ENCODE measurements at regions not wholly inside any gene's neighbourhood (a gene's known extent, or its start where the extent isn't known, plus 50 kb on each side); places are given as distances from the start of the nearest gene placed in this dataset.
A peak's percentile ranks its signal among the peaks of the same experiment; 100 is the strongest.
"Not testable (repeated sequence)": the region's sequence is repeated elsewhere in the genome, so short reads cannot be mapped to it uniquely, and the experiment has no call there.

DNA sequence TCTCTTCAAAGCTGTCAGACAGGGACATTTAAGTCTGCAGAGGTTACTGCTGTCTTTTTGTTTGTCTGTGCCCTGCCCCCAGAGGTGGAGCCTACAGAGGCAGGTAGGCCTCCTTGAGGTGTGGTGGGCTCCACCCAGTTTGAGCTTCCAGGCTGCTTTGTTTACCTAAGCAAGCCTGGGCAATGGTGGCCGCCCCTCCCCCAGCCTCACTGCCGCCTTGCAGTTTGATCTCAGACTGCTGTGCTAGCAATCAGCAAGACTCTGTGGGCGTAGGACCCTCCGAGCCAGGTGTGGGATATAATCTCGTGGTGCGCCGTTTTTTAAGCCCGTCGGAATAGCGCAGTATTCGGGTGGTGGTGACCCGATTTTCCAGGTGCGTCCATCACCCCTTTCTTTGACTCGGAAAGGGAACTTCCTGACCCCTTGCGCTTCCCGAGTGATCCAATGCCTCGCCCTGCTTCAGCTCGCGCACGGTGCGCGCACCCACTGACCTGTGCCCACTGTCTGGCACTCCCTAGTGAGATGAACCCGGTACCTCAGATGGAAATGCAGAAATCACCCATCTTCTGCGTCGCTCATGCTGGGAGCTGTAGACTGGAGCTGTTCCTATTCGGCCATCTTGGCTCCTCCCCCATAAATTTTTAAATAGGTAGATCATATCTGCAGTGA, 785.1 kb downstream of the TDRD15 start:
- DNase-seq, result not testable (repeated sequence)

DNA sequence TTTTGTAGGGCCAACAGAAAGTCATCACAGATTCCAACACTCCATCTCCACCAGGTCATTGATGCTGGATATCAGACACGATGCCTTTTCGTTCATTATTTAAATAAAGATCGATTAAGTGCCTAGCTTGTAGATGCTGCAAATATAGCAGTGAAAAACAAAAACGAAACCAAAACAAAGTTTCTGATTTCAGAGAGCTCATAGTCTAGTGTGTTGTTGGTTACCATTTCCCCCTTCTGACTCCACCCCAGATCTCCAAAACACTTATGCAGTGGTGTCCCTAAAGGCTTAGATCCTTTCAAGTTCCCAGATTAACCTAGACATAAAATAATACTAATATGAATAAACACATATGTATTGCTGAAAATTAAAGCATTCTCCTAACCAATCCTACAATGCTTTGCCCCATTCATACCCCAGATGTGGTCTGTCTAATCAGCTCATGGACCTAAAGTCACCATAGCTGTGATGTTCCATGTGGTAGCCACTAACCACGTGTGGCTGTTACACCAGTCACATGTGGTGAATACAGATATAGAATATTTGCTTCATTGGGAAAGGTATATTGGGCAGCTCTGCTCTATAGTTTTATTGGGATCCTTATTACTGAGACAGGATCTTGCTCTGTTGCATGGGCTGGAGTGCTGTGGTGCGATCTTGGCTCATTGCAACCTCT, 787.2 kb downstream of the TDRD15 start:
- no peak for DNase-seq

- no peak for DNase-seq
Measured at GRCh38 chr2:21912405-21912804, 788.6 kb downstream of the TDRD15 start.

- no peak for DNase-seq
Measured at GRCh38 chr2:21915201-21915600, 791.4 kb downstream of the TDRD15 start.

DNA sequence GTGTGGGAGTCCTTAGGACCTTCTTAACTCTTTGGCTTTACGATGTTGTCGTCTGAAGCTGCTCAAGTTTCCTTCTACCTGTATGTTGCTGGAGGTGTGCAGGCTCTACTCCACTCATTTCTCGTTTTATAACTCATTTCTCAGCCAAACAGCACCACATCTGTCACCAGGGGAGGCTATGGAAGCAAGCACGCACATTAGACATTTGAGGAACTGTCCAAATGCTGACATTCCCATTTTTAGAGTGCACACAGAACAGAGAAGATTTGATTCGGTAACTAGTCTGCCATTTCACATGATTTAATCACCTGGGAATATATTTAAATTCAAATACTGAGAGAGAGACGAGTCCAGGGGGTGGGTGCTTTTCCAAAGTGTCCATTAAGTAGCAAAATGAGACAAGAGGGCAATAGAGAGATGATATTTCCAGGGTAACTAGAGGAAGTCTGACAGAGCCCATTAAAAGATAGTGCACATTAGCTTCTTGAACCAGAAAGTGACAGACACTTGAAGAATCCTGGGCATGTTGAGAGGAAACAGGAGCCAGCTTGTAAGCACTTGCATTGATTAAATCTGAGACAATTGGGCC, 793.3 kb downstream of the TDRD15 start:
- no peak for DNase-seq

- no peak for DNase-seq
Measured at GRCh38 chr2:21920721-21921120, 797.0 kb downstream of the TDRD15 start.

- no peak for DNase-seq
Measured at GRCh38 chr2:21924640-21925285, 801.0 kb downstream of the TDRD15 start.

GRCh38 chr2:21928292-21928691, 804.5 kb downstream of the TDRD15 start:
- DNase-seq, result no peak

DNA sequence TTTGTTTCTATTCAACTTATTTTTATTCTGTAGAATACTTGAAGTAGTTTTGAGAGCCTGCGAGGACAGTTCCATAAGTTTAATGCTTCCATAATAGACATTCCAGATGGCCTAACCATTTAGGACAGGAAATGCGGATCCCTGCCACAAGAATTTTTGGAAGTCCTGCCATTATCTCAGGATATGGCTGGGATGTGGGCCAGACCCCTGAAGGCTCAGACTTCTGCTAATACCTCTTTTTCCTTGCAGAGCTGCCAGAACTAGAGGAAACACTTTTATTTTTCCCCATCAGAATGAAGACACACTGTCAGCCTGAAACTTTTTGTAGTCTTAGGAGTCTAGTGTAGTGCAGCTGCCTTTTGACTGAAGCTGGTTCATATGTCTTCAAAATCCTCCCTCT, 806.5 kb downstream of the TDRD15 start:
- peak; percentile 63 for DNase-seq

GRCh38 chr2:21939967-21940366, 816.2 kb downstream of the TDRD15 start:
- DNase-seq, result no peak

GRCh38 chr2:21944536-21944935, 820.8 kb downstream of the TDRD15 start:
- DNase-seq, result no peak

- DNase-seq, result no peak
Measured at GRCh38 chr2:21945658-21946057, 821.9 kb downstream of the TDRD15 start.

- DNase-seq, result no peak
Measured at GRCh38 chr2:21947046-21947445, 823.3 kb downstream of the TDRD15 start.

GRCh38 chr2:21966139-21966538, 842.4 kb downstream of the TDRD15 start:
- DNase-seq, result no peak

DNA sequence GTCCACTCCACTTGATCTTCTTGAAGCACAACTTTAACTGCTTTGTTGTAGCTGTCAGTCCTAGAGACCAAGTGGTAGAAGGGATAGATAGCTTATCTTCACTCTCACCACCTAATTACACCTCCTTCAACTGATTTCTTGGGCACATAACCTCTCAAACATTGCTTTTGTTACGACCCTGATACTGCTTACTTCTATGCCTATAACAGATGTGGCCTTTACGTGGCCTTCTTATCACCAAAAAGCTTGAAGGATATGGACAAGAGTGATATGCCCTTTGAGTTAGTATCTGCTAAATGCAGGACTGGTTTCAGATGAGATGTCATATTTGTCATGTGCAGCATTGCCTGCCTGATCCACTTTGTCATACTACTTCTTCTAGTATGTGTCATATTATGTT, 847.2 kb downstream of the TDRD15 start:
- DNase-seq, result no peak

DNA sequence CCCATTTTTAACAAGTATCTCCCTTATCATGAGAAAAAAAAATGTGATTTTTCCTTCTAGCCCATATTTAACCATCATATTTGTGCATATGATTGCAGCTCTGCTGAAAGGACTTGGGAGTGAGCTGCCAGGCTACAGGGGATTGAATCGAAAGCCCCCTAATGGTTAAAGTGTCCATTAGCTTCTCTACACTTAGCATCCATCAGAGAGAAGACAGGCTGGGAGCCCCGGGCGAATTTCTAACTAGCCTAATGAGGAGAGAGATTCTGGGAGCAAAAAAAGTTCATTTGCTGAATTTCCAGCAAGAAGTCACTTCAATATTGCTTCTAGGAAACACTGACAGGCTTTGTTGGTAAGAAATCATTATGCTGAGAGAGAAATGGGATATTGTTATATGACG, 848.8 kb downstream of the TDRD15 start:
- no peak for DNase-seq

- DNase-seq, result no peak
Measured at GRCh38 chr2:21981127-21981526, 857.4 kb downstream of the TDRD15 start.

DNA sequence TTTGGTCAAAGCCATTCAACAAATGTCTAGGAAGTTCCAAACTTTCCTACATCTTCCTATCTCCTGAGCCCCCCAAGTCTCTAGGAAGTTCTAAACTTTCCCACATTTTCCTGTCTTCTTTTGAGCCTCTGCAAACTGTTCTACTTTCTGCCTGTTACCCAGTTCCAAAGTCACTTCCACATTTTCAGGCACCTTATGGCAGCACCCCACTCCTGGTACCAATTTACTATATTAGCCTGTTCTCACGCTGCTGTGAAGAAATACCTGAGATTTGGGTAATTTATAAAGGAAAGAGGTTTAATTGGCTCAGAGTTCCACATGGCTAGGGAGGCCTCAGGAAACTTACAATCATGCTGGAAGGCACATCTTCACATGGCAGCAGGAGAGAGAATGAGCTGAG, 869.2 kb downstream of the TDRD15 start:
- DNase-seq, result no peak

GRCh38 chr2:21996339-21996738, 872.6 kb downstream of the TDRD15 start:
- DNase-seq, result no peak

- no peak for DNase-seq
Measured at GRCh38 chr2:21999522-21999921, 875.8 kb downstream of the TDRD15 start.

DNA sequence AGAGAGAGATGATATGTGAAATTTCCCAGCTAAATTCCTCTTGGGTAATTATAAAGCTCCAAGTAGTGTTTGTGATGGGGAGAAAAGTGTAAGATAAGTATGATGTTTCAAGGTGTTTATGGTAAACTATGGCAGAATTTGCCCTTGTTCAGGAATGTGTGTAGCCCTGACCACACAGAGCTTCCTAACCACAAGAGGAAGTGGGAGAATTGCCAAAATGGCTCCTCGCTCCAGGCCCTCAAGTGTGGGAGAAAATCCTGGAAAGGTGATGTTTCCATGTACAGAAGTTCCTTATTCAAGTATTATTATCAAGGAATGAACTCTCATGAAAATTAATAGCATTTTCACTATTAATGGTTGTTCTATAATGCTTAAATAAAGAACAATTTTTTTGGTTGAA, 878.3 kb downstream of the TDRD15 start:
- no peak for DNase-seq

DNA sequence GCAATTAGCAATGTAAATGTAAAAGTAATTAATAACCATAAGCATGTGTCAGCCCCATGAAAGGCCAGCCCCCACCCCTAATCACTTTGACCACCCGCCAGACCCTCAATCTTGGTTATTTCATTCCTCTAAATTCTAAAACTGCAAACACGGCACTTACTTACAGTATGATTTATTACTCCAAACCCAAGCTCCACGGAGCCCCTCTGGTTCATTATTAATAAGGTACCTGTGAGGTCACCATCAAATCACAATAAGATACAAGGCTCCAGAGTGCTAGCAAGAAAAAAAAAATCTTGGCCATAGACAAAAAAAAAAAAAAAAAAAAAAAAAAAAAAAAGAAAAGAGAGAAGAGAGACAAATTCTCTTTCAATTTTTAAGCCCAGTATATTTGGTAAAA, 879.5 kb downstream of the TDRD15 start:
- DNase-seq, result no peak

DNA sequence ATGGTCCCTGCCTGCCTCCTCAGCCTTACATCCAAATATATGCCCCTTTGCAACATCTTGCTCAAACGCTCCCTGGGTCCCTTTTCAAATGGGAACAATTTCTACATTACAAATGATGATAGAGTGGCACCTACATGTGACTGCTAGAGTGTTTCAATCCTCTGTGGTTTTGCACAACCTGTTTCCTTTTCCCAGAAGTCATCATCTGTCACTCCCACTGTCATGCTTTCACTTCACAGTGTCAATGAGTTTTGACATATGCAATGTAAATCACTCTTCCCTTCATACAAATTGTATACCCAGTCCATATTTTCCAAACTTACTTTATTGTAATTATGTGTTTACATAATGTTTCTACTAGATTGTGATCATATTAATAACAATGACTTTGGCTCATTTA, 887.3 kb downstream of the TDRD15 start:
- DNase-seq, result no peak

All from NCI-H446 treated with DMSO at 0.1 percent for 48 hours (cell line).